Muscle of leg (tissue), 3 donors: ENCODE measurements at regions not wholly inside any gene's neighbourhood (a gene's known extent, or its start where the extent isn't known, plus 50 kb on each side); places are given as distances from the start of the nearest gene placed in this dataset.

ENCODE experiments used
- DNase-seq: peaks from one replicate; pipeline ENCODE4 v3.0.0; 2013
- H3K27ac ChIP-seq: one replicate; pipeline ENCODE4 v1.5.1; 2013; ENCODE audit warnings: mild to moderate bottlenecking, low read length, control low read depth
- H3K27me3 ChIP-seq: one replicate; pipeline ENCODE4 v1.6.1; 2013; ENCODE audit warnings: low read length; ENCODE audit not compliant: control insufficient read depth, insufficient read depth
- H3K36me3 ChIP-seq: one replicate; pipeline ENCODE4 v1.6.1; 2013; ENCODE audit warnings: low read length; ENCODE audit not compliant: control insufficient read depth, insufficient read depth
- H3K4me1 ChIP-seq: one replicate; pipeline ENCODE4 v1.6.1; 2013; ENCODE audit warnings: low read length; ENCODE audit not compliant: control insufficient read depth, insufficient read depth
- H3K4me3 ChIP-seq: one replicate; pipeline ENCODE4 v1.5.1; 2013; ENCODE audit warnings: low read length, control low read depth
- H3K9me3 ChIP-seq: replicated peaks from 2 replicates; pipeline ENCODE4 v1.6.1; 2013; ENCODE audit warnings: low read depth, low read length; ENCODE audit not compliant: control insufficient read depth
- WGBS: methylation state at CpG from one replicate; pipeline ENCODE4 v1.1.5; 2013; ENCODE audit warnings: missing lambda C conversion rate; ENCODE audit not compliant: insufficient coverage; 5-methylcytosine and 5-hydroxymethylcytosine counted together

DNA sequence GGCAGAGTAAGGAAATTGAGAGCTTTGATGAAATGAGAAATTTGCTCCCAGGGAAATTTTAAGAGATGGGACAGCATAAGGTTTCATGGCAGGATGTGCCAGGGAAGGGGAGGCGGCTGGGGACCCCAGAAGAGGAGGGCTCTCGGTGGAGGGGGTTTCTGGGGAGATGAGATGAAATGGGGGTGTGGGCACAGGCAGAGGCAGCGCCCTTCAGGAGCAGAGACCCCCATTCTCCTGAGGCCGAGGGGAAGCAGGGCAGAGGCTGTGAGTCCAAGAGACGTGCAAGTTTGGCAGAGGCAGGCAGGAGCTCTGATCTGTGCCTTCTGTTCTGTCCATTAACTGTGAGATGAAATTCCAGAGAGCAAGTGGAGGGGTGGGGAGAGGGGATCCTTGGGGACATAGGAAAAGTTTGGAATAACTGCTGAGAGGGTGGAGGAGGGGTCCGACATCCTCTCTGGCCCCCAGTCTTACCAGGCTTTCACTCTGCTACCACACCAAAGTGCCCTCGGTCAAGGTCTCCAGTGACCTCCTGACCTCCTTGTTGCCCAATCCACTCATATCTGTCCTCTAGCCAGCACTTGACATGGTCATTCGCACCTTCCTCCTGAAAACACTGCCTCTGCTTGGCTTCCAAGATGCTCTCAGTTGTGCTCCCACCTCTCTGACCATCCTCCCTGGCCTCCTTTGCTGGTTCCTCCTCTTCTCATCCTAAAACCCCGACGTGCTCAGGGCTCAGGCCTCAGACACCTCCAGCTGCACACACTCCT, 108.1 kb upstream of the MVB12B start:
- Histone ChIP-seq H3K27ac (no peak overlapping the region), H3K27me3 (peaks cover 42% of the 10 kb centered on the region), H3K4me3 (no peak overlapping the region), H3K9me3 (peaks cover 2% of the 10 kb centered on the region), H3K36me3 (no peaks in the 10 kb centered on the region), H3K4me1 (peaks cover 4% of the 10 kb centered on the region)
- peak; percentile 6 for DNase-seq
- 64% methylated on average over 9 of the region's 10 CpGs for WGBS

DNA sequence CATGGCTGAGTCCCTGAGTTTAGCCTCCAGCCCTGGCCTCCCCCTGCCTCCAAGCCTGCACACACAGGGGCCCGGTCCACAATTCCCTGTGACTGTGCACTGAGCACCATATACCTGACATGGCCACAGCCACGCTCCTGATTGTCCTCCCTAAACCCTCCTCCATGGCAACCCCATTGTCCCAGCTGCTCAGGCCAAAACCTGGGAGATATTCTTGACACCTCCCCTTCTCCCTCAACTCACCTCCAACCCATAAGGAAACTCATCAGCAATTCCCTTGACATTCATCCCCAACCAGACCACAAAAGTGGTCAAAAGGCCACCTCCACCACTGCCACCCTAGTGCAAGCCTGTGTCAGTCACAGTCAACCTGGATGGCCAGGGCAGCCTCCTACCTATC, 107.5 kb upstream of the MVB12B start:
- WGBS: 95% methylated on average over 2 of the region's 2 CpGs
- Histone ChIP-seq H3K4me1 (peaks cover 4% of the 10 kb centered on the region), H3K36me3 (no peaks in the 10 kb centered on the region), H3K9me3 (peaks cover 2% of the 10 kb centered on the region), H3K27ac (no peak overlapping the region), H3K27me3 (peaks cover 48% of the 10 kb centered on the region), H3K4me3 (no peak overlapping the region)
- DNase-seq: no peak

DNA sequence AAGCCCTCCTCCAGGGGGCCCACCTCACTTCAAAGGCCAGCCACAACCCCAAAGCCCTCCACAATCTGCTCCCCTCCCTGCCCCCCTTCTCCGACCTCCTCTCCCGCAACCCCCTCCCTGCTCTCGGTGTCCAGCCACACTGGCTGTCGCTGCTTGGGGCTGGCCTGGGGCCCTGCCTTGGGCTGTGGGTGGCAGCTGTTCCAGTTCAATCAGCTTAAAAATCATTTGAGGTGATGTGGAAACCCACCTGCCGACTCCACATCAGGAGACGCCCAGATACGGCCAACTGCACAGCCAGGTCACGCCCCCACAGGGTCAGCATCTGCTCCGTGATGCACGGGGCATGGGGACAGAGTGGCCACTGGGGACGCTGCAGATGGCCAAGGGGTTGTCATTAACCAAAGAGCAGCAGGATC, 107.0 kb upstream of the MVB12B start:
- no peak overlapping the region for H3K27ac ChIP-seq
- H3K9me3 ChIP-seq: peaks cover under 1% of the 10 kb centered on the region
- 57% methylated on average over 11 of the region's 11 CpGs for WGBS
- H3K36me3 ChIP-seq: no peaks in the 10 kb centered on the region
- no peak overlapping the region for H3K4me3 ChIP-seq
- no peak for DNase-seq
- H3K27me3 ChIP-seq: peaks cover 53% of the 10 kb centered on the region
- H3K4me1 ChIP-seq: peaks cover 4% of the 10 kb centered on the region

- H3K27ac ChIP-seq: no peak overlapping the region
- no peak for DNase-seq
- H3K36me3 ChIP-seq: no peaks in the 10 kb centered on the region
- no CpG with 5 or more reads among the region's 2 CpGs for WGBS
- H3K4me3 ChIP-seq: no peak overlapping the region
- peaks cover 4% of the 10 kb centered on the region for H3K4me1 ChIP-seq
- H3K27me3 ChIP-seq: peaks cover 61% of the 10 kb centered on the region
- no peaks in the 10 kb centered on the region for H3K9me3 ChIP-seq
These were observed 105.1 kb upstream of the MVB12B start for GRCh38 chr9:126221480-126221879.

- DNase-seq: no peak
- 16% methylated on average over 2 of the region's 26 CpGs for WGBS
- Histone ChIP-seq H3K36me3 (no peaks in the 10 kb centered on the region), H3K4me1 (peaks cover 4% of the 10 kb centered on the region), H3K4me3 (no peak overlapping the region), H3K27ac (no peak overlapping the region), H3K27me3 (peaks cover 65% of the 10 kb centered on the region), H3K9me3 (no peaks in the 10 kb centered on the region)
These were observed 104.2 kb upstream of the MVB12B start for GRCh38 chr9:126222363-126222834.

DNA sequence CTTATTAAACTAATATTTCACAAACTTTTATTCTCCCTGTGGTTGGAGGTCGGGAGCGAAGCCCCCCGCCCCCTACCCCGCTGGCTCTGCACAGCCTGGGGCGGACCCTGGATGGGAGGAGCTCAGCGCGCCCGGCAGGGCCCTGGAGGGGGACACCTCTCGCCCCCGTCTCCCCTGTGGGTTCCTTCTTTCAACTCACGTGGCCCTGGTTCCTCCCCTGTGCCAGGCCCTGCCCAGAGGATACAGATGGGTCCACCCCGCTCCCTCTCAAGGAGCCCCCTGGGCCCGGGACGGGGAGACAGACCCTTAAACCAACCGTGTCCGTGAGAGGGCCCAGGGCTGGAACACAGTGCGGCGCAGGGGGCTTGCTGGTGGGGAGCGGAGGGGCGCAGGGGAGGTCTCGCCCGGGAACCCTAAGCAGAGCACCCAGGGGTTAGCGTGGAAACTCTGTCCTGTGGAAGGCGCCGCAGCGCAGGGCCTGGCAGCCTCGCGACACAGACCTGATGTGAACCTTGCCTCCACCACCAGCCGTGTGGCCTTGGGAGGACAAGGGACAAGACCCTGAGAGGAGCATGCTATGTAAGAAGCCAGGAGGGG, 103.7 kb upstream of the MVB12B start:
- 29% methylated on average over 22 of the region's 29 CpGs for WGBS
- no peak overlapping the region for H3K27ac ChIP-seq
- H3K4me3 ChIP-seq: no peak overlapping the region
- DNase-seq: no peak
- H3K27me3 ChIP-seq: peaks cover 67% of the 10 kb centered on the region
- no peaks in the 10 kb centered on the region for H3K36me3 ChIP-seq
- peaks cover 4% of the 10 kb centered on the region for H3K4me1 ChIP-seq
- no peaks in the 10 kb centered on the region for H3K9me3 ChIP-seq

GRCh38 chr9:126223798-126224531, 102.7 kb upstream of the MVB12B start:
- no peak for DNase-seq
- Histone ChIP-seq H3K9me3 (no peaks in the 10 kb centered on the region), H3K4me3 (no peak overlapping the region), H3K27me3 (peaks cover 73% of the 10 kb centered on the region), H3K4me1 (peaks cover 4% of the 10 kb centered on the region), H3K36me3 (no peaks in the 10 kb centered on the region), H3K27ac (no peak overlapping the region)
- WGBS: 80% methylated on average over 6 of the region's 6 CpGs

DNA sequence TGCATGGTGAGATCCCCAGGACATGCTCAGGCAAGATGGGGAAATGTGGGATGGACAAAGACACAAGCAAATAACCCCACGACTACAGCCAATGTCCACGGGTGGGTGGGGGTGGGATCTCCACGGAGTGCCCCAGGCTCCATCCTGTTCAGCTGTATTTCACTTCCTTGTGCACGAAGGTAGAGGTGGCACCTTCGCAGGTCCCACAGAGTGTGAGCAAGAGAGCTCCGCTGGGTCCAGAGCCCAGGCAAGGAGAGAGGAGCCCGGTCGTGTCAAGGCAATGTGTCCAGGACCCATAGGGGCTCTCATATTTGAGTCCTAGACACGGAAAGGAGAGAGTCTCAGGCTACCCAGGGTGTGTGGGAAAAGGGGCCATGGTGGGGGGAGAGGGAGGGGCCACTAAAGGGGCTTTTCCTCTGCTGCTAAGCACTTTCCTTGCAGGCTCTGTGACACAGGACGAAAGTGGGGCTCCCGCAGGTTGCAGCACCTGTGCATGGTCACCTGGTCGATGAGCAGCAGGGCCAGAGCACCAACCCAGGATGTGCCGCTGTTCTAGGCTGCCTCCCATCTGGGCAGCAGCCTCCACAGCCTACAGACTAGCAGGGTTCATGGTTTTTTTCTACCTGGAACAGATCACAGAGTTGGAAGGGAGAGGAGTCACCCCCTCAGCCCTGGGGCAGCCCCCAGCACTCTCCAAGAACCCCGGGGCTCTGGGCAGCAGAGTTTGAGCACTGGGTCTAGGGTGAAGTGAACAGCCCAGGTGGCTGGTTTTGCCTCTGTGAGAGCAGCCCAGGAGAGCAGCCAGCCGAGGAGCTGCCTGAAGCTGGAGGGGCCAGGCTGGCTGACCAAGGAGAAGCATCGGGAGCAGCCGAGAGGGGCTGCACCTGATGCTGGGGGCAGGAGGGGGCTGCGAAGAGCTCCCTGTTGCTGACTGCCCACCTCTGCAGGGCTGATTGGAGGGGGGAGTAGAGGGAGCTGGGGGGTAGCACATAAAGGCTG, 100.7 kb upstream of the MVB12B start:
- Histone ChIP-seq H3K27ac (no peak overlapping the region), H3K9me3 (no peaks in the 10 kb centered on the region), H3K27me3 (peaks cover 65% of the 10 kb centered on the region), H3K36me3 (no peaks in the 10 kb centered on the region), H3K4me3 (no peak overlapping the region), H3K4me1 (peaks cover 4% of the 10 kb centered on the region)
- WGBS: 61% methylated on average over 7 of the region's 18 CpGs
- DNase-seq: no peak

DNA sequence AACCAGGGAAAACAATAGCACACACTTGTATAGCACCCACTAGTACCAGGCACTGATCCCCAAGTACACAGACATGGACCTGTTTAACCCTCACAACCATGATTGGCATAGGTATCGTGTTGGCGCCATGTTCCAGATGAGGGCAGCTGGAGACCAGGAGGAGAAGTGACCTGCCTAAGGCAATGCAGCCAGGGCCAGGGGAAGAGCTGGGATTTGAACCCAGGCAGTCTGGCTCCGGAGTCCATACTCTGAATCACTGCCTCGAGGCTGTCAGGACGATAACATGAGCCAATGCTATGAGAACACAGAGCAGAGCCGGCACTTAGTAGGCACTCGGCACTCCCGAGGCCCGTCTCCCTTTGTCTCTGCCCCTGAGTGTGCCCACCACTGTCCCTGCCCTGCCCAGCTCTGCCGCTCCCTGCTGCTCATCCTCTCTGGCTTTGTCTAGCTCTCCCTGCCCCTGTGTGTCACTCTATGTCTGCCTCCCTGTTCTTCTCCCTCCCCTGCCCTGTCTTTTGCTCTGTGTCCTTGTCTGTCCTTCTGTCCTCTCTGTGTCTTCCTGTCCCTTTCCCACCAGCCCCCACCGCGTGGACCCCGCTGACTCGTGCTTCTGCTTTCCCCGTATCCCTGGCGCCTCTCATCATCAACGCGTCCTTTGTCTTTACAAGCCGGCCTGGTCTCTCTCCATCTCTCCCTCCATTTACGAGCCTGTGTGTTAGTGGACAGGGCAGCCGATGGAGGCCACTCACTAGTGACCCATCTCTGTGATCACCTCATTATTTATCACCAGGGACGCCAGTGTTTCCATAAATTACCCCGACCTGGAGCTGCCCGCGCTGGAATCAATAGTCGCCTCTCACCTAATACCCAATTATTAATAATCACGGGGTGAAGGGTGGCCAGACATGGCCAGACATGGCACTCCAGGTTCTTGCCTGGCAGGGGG, 99.4 kb upstream of the MVB12B start:
- Histone ChIP-seq H3K27me3 (peaks cover 59% of the 10 kb centered on the region), H3K36me3 (no peaks in the 10 kb centered on the region)

More for the DNA sequence above, 99.4 kb upstream of the MVB12B start:
- WGBS: 59% methylated on average over 19 of the region's 27 CpGs
- H3K4me1 ChIP-seq: peaks cover 4% of the 10 kb centered on the region
- no peak overlapping the region for H3K4me3 ChIP-seq
- H3K9me3 ChIP-seq: no peaks in the 10 kb centered on the region
- no peak overlapping the region for H3K27ac ChIP-seq
- DNase-seq: no peak
